HepG2 (cell line): ENCODE measurements at regions not wholly inside any gene's neighbourhood (a gene's known extent, or its start where the extent isn't known, plus 50 kb on each side); places are given as distances from the start of the nearest gene placed in this dataset.
"Not testable (repeated sequence)": the region's sequence is repeated elsewhere in the genome, so short reads cannot be mapped to it uniquely, and the experiment has no call there.

ENCODE experiments used
- ATAC-seq: fragments of 200-7000 bp; cut with Tn5 transposase; 3 replicates; pipeline ENCODE4 v1.9.1; 2020; ENCODE audit warnings: mild to moderate bottlenecking, moderate library complexity
- BruUV-seq: library from RNA; stranded (reverse); fragments of 400-500 nt; replicated peaks from 2 replicates; lab custom pipeline; 2021; lab: Mats Ljungman, UMichigan
- CTCF ChIA-PET: fragments of 300-600 bp; formaldehyde crosslinking; extraction: SDS; loops from one replicate; lab custom pipeline; 2021; ENCODE audit warnings: low total read pairs, inconsistent platforms, low intra/inter-chr PET ratio; lab: Yijun Ruan, JAX
- POLR2A ChIA-PET: fragments of 350-600 bp; sonication (Branson Sonifier 250); formaldehyde crosslinking; loops from one replicate; lab custom pipeline; 2020; ENCODE audit warnings: antibody characterized with exemption, inconsistent platforms; lab: Yijun Ruan, JAX
- DNase-seq: peaks from one replicate; pipeline ENCODE4 v3.0.0-alpha.2; 2015; ENCODE audit warnings: low spot score
- FAIRE-seq: peaks from 3 replicates; lab custom pipeline; 2011; peaks lifted over from hg19 to GRCh38; lab: Jason Lieb, UNC
- H2AFZ ChIP-seq: one replicate; pipeline ENCODE4 v1.6.1; 2011; ENCODE audit warnings: low read length, inconsistent platforms
- H3K27ac ChIP-seq: fragments of 300-600 bp; 3 replicates; pipeline ENCODE4 v1.8.0; 2011; ENCODE audit warnings: mixed run types, mild to moderate bottlenecking, mixed read lengths, low read length, inconsistent platforms; ENCODE audit not compliant: insufficient read depth; ENCODE audit errors: extremely low read length
- H3K27me3 ChIP-seq, 2 experiments: fragments of 200-600 bp in 1 of 2; 2 replicates in 1 of 2; 3 replicates in 1 of 2; pipeline versions ENCODE4 v1.6.0 to v1.8.0; 2011; ENCODE audit warnings: low read length in 2 of 2, mild to moderate bottlenecking in 2 of 2, moderate library complexity in 2 of 2, inconsistent platforms in 1 of 2; ENCODE audit not compliant: insufficient read depth in 2 of 2, control insufficient read depth in 1 of 2
- H3K36me3 ChIP-seq, 2 experiments: fragments of 200-600 bp in 1 of 2; replicated peaks in 1 of 2; 2 replicates in 1 of 2; 3 replicates in 1 of 2; pipeline versions ENCODE4 v1.5.1 to v1.8.0; 2011; ENCODE audit warnings: low read length in 2 of 2, inconsistent platforms in 1 of 2; ENCODE audit not compliant: insufficient read depth in 2 of 2, control insufficient read depth in 1 of 2
- H3K4me1 ChIP-seq: 2 replicates; pipeline ENCODE4 v1.5.1; 2012; ENCODE audit warnings: low read length, inconsistent platforms; ENCODE audit not compliant: insufficient read depth
- H3K4me2 ChIP-seq: 2 replicates; pipeline ENCODE4 v1.6.0; 2011; ENCODE audit warnings: low read depth, low read length, inconsistent platforms
- H3K4me3 ChIP-seq, 3 experiments: fragments of 200-600 bp in 1 of 3; sonication (generic), shearing (Covaris generic) in 1 of 3; replicated peaks in 1 of 3; 2 replicates each; pipeline ENCODE4 v1.5.1; 2011 to 2016; ENCODE audit warnings: low read length in 3 of 3, inconsistent platforms in 2 of 3, low read depth in 2 of 3, mild to moderate bottlenecking in 2 of 3, control low read depth in 1 of 3, mixed read lengths in 1 of 3; ENCODE audit not compliant: insufficient read depth in 1 of 3
- H3K79me2 ChIP-seq: one replicate; pipeline ENCODE4 v1.6.1; 2011; ENCODE audit warnings: low read length, inconsistent platforms; ENCODE audit not compliant: insufficient read depth
- H3K9ac ChIP-seq: 2 replicates; pipeline ENCODE4 v1.6.0; 2011; ENCODE audit warnings: mild to moderate bottlenecking, low read depth, low read length, inconsistent platforms; ENCODE audit not compliant: insufficient read depth
- H3K9me3 ChIP-seq: 2 replicates; pipeline ENCODE4 v1.5.1; 2012; ENCODE audit warnings: mild to moderate bottlenecking, low read length
- H4K20me1 ChIP-seq: 2 replicates; pipeline ENCODE4 v1.6.0; 2011; ENCODE audit warnings: inconsistent platforms, mild to moderate bottlenecking, low read length, moderate library complexity; ENCODE audit not compliant: insufficient read depth
- CC2D1A ChIP-seq: sonication (generic); formaldehyde crosslinking; IDR thresholded peaks from 2 replicates; pipeline ENCODE4 v1.8.1; 2023; ENCODE audit warnings: mild to moderate bottlenecking, missing genetic modification reagents
- HIC2 ChIP-seq: sonication (generic); formaldehyde crosslinking; IDR thresholded peaks from 2 replicates; pipeline ENCODE4 v1.9.0; 2022; ENCODE audit warnings: low read depth, missing genetic modification reagents
- WGBS: methylation state at CpG from one replicate; pipeline ENCODE4 v1.1.6; 2017; ENCODE audit warnings: low lambda C conversion rate; 5-methylcytosine and 5-hydroxymethylcytosine counted together
- in situ Hi-C: cut with HindIII; loops from 2 replicates; pipeline ENCODE4 v1.10.0; 2017; ENCODE audit warnings: low pct_unique_long_range_greater_than_20kb; ENCODE audit not compliant: extremely low pct_ligation_motif_present
- intact Hi-C: fragments of 100-400 bp; cut with micrococcal nuclease; formaldehyde crosslinking; loops from one replicate; pipeline ENCODE4 v1.10.0; 2022; ENCODE audit not compliant: unreplicated experiment
- TF ChIP-seq, protein P1 (sequence below): sonication (generic); formaldehyde crosslinking; conservative IDR thresholded peaks from 2 replicates; pipeline ENCODE4 v1.4.0; 2020; ENCODE audit warnings: missing genetic modification reagents
- TF ChIP-seq, protein P2 (sequence below): sonication (generic); formaldehyde crosslinking; IDR thresholded peaks from 2 replicates; pipeline ENCODE4 v1.4.0; 2020; ENCODE audit warnings: missing genetic modification reagents, borderline replicate concordance

GRCh38 chr9:97794666-97795065 is 58.4 kb upstream of the FOXE1 start (continued):
- TF ChIP-seq CC2D1A (CRISPR knock-in tag) (no peak), HIC2 (CRISPR knock-in tag) (no peak)
- TF ChIP-seq, protein P1, sequence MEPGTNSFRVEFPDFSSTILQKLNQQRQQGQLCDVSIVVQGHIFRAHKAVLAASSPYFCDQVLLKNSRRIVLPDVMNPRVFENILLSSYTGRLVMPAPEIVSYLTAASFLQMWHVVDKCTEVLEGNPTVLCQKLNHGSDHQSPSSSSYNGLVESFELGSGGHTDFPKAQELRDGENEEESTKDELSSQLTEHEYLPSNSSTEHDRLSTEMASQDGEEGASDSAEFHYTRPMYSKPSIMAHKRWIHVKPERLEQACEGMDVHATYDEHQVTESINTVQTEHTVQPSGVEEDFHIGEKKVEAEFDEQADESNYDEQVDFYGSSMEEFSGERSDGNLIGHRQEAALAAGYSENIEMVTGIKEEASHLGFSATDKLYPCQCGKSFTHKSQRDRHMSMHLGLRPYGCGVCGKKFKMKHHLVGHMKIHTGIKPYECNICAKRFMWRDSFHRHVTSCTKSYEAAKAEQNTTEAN (CRISPR knock-in tag), result no peak
- TF ChIP-seq, protein P2, sequence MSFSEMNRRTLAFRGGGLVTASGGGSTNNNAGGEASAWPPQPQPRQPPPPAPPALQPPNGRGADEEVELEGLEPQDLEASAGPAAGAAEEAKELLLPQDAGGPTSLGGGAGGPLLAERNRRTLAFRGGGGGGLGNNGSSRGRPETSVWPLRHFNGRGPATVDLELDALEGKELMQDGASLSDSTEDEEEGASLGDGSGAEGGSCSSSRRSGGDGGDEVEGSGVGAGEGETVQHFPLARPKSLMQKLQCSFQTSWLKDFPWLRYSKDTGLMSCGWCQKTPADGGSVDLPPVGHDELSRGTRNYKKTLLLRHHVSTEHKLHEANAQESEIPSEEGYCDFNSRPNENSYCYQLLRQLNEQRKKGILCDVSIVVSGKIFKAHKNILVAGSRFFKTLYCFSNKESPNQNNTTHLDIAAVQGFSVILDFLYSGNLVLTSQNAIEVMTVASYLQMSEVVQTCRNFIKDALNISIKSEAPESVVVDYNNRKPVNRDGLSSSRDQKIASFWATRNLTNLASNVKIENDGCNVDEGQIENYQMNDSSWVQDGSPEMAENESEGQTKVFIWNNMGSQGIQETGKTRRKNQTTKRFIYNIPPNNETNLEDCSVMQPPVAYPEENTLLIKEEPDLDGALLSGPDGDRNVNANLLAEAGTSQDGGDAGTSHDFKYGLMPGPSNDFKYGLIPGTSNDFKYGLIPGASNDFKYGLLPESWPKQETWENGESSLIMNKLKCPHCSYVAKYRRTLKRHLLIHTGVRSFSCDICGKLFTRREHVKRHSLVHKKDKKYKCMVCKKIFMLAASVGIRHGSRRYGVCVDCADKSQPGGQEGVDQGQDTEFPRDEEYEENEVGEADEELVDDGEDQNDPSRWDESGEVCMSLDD (CRISPR knock-in tag), result no peak

GRCh38 chr9:97796176-97796575 is 56.9 kb upstream of the FOXE1 start:
- WGBS, result no CpG with 5 or more reads among the region's 30 CpGs
- FAIRE-seq, H3K4me2 ChIP-seq, H4K20me1 ChIP-seq, H3K4me3 ChIP-seq, intact Hi-C loops, H3K4me1 ChIP-seq, BruUV-seq, H3K9ac ChIP-seq, CTCF ChIA-PET, ATAC-seq, H3K27ac ChIP-seq, in situ Hi-C loops, H2AFZ ChIP-seq, POLR2A ChIA-PET, DNase-seq, H3K79me2 ChIP-seq, H3K36me3 ChIP-seq, H3K9me3 ChIP-seq, H3K27me3 ChIP-seq: not testable (repeated sequence)
